Fibroblast of lung (primary cell): ENCODE measurements at regions not wholly inside any gene's neighbourhood (a gene's known extent, or its start where the extent isn't known, plus 50 kb on each side); places are given as distances from the start of the nearest gene placed in this dataset.

Experiments
- CTCF ChIP-seq, 2 donors: IDR thresholded peaks in 1 of 2; conservative IDR thresholded peaks in 1 of 2; 1 replicate in 1 of 2; 2 replicates in 1 of 2; pipeline ENCODE4 v1.5.1; 2011 to 2012; ENCODE audit warnings: low read length in 2 of 2, control low read depth in 1 of 2, inconsistent platforms in 1 of 2, low read depth in 1 of 2, mild to moderate bottlenecking in 1 of 2
- EZH2 ChIP-seq: IDR thresholded peaks from 2 replicates; pipeline ENCODE4 v1.5.1; 2012; ENCODE audit warnings: low read length, control low read depth, mild to moderate bottlenecking; ENCODE audit errors: missing control alignments

GRCh38 chr3:178218231-178218630, 318.0 kb upstream of the KCNMB2 start:
- TF ChIP-seq CTCF (conservative IDR thresholded peaks at IDR 0.05 in 1 of 2, IDR thresholded peaks at IDR 0.05 in 1 of 2; ENCODE audit: low read depth in 1 of 2, low read length in 2 of 2) (no peak), EZH2 (no peak)
